Hematopoietic multipotent progenitor cell treated with erythropoietin and hydrocortisone succinate and interleukin-3 and kit ligand, for 17 days (in vitro differentiated cells): ENCODE measurements at regions not wholly inside any gene's neighbourhood (a gene's known extent, or its start where the extent isn't known, plus 50 kb on each side); places are given as distances from the start of the nearest gene placed in this dataset.

Experiments used
- DNase-seq: peaks from one replicate; pipeline ENCODE4 v3.0.0-alpha.2; 2015; ENCODE audit warnings: low spot score

DNA sequence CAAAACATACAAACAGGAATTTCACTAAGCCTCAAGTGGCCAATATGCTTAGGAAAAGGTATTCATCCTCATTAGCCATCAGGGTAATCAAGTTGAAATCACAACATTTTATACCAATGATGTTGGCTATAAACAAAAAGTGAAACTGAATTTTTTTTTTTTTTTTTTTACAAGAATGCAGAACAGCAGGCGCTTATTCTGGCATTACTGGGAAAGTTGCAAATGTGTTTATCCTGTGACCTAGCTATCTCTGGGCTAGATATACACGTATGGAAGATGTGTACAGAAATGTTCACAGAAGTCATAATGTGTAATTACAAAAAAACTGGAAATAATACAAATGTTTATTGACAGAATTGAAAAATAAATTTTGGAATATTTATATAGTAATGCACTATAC, 1430.4 kb upstream of the TENM3 start:
- DNase-seq = no peak

DNA sequence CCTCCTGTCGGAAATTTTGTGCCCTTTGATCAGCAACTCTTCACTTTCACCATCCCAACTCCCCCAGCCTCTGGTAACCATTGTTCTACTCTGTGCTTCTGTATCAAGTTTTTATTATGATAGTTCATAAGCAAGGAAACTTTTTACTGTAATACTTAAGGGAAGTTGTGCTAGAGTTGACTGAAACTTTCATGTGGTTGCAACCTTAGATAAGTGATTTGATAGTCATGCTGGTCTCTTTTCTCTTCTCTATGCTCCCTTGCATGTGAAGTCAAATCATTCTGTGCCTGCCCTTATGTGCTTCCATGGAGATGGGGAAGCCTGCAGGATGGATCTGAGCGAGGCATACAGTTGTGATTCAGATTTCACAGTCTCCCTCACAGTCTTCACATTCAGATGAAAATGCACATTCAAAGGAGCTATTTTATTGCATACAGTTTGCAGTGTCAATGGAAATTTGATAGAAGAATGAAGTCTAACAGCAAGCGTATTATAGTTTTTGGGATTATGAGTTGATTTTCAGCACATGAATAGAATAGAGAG, 1428.3 kb upstream of the TENM3 start:
- no peak for DNase-seq

GRCh38 chr4:180817529-180817928, 1425.7 kb upstream of the TENM3 start:
- DNase-seq = no peak

GRCh38 chr4:180823108-180823507, 1420.1 kb upstream of the TENM3 start:
- DNase-seq = no peak

DNA sequence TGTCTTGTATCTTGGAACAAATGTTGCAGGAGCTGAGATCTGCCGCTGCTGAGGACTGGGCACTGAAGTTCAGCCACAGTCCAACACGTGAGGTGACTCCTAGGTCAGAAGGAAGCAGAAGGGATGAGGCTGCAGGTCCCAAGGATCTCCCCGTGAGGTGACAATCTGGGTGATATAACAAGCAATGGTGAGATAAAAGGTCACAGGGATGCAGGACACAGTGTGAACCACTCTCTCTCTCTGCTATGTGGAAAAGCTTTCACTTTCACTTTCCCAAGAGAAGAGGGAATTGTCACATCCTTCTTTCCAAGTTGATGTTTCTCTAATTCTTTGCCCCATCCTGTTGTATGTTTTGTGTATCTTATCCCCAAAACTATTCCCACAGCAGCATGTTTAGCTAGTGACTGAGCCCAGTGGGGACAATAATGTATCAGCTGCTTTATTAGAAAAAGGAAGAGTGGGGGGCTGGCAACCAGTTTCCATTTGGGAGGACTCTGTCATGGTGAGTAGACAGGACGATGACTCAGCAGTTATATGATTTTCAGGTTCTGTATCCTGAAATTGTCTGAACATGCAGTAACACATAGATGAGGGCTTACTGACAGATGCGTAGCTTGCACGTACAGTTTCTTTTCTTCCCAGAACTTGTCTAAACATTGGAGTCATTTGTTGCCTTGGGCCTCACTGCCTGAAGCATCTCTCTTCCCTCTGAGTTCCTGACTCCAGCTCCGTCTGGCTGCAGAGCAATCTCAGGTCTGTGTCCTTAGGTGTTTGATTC, 1415.8 kb upstream of the TENM3 start:
- DNase-seq = no peak

- no peak for DNase-seq
Measured at GRCh38 chr4:180828455-180829018, 1414.7 kb upstream of the TENM3 start.

GRCh38 chr4:180832073-180832472, 1411.1 kb upstream of the TENM3 start:
- no peak for DNase-seq

- DNase-seq = no peak
Measured at GRCh38 chr4:180840142-180840541, 1403.1 kb upstream of the TENM3 start.

GRCh38 chr4:180850318-180850940, 1392.8 kb upstream of the TENM3 start:
- no peak for DNase-seq

DNA sequence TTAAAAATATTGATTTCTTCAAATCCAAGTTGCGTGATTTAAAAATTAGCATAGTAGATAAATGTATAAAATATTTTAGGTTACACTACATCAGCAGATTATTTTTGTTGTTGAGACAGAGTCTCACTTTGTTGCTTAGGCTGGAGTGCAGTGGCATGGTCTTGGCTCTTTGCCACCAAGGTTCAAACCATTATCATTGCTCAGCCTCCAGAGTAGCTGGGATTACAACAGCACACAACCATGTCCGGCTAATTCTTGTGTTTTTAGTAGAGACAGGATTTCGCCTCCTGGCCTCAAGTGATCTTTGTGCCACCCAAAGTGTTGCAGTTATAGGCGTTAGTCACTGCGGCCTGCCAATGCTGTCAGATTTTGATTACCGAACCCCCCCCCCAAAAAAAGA, 1390.5 kb upstream of the TENM3 start:
- DNase-seq = no peak

- no peak for DNase-seq
Measured at GRCh38 chr4:180855184-180855583, 1388.0 kb upstream of the TENM3 start.

- DNase-seq = no peak
Measured at GRCh38 chr4:180860089-180860720, 1383.0 kb upstream of the TENM3 start.

DNA sequence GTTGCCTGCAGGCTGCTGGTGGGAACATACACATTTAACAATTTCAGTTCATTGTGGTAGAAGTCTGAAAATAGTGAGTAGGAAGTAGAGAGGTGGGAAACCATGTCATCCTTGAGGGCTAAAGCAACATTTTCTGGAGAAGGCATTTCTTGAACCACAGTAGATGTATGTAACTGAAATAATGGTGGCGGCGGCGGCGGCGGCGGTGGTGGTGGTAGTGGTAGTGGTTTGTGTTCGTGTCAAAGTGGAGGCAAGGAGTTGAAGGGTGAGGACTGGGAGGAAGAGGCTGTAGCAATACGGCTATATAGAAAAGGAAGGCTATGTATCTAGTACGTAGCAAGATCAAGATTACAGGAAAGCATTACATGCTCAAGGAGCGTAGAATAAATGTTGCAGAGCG, 1381.6 kb upstream of the TENM3 start:
- DNase-seq = no peak

- DNase-seq = no peak
Measured at GRCh38 chr4:180866933-180867643, 1376.1 kb upstream of the TENM3 start.

DNA sequence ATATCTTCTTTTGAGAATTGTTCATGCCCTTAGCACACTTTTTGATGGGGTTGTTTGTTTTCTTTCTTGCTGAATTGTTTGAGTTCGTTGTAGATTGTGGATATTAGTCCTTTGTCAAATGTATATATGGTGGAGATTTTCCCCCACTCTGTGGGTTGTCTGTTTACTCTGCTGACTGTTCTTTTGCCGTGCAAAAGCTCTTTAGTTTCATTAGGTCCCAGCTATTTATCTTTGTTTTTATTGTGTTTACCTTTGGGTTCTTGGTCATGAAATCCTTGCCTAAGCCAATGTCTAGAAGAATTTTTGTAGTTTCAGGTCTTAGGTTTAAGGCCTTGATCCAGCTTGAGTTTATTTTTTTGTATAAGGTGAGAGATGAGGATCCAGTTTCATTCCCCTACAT, 1372.6 kb upstream of the TENM3 start:
- no peak for DNase-seq

DNA sequence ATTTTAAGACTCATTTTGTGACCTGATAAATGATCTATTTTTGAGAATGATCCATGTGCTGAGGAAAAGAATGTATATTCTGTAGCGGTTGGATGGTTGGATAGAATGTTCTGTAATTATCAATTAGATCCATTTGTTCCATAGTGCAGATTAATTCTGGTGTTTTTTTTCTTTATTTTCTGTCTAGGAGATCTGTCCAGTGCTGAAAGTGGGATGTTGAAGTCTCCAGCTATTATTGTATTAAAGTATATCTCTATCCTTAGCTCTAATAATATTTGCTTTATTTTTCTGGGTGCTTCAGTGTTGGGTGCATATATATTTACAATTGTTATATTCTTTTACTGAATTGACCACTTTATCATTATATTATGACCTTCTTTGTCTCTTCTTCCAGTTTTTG, 1344.9 kb upstream of the TENM3 start:
- no peak for DNase-seq

GRCh38 chr4:180900781-180901180, 1342.4 kb upstream of the TENM3 start:
- DNase-seq = no peak

DNA sequence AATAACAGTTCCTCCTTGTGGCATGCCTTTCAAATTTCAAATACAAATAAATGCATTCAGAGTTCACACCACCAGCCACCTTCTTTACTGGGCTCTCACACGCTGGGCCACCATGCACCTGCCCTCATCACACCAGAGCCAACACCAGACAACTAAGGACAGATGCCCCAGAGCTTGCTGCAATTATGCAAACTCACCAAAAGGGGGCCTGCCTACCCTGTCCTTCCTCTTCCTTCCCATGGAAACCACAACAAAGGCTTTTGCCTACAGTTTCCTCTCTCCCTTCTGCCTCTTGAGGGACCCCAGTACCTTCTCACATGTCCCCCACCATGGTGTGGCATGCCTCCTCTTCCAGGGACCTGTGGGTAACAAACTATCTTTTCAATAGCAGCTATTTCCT, 1333.9 kb upstream of the TENM3 start:
- DNase-seq = no peak

DNA sequence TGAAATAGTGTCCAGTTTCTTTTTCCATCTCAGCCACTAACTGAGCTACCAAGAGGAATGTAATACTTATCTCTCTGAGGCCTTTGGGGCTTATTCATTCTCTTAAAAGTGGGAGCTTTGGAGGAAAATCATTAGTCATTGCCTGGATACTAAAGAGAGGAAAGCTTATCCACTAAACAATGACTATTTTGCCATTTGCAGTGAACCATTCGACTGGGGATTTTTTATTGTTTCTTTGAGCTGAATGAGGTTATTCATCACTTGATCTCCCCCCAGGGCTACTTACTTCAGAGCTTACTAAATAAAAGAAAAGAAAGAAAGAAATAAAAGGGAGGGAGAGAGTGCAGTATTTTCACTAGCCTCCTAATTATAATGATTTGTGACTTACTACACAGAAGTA, 1329.5 kb upstream of the TENM3 start:
- no peak for DNase-seq

DNA sequence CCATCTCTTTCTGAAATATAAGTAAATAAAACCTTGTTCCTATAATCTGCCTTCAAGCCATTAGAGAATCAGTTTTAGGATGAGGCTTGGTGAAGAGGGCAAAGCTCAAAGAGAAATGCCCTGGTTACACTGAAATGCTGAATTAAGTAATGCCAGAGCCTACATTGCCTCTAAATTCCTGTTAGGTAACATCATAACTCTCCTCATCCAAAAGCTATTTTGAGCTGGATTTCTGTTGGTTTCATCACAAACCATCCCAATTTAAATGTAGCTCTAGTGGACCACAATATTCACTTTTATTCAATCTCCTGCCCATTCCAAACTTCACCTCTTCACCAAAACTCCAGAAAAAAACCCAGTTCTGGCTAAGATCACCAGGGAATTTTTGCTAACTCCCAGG, 1319.7 kb upstream of the TENM3 start:
- no peak for DNase-seq

DNA sequence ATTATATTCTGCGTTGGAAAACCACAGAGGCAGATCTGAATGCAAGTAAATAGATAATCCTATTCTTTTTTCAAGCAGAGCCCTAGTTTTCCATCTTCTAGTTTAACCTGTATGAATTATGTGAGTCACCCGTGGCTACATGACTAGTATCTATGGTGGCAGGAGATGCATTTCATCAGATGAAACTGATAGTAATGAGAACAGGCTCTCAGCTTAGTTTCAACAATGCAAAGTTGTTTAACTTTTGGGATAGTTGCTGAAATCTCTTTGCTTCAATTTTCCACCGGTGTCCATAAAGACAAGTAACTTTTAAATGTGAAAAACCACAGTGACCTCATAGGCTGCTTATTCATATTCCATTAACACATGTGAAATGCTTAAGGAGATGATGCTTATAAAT, 1317.4 kb upstream of the TENM3 start:
- DNase-seq = no peak

DNA sequence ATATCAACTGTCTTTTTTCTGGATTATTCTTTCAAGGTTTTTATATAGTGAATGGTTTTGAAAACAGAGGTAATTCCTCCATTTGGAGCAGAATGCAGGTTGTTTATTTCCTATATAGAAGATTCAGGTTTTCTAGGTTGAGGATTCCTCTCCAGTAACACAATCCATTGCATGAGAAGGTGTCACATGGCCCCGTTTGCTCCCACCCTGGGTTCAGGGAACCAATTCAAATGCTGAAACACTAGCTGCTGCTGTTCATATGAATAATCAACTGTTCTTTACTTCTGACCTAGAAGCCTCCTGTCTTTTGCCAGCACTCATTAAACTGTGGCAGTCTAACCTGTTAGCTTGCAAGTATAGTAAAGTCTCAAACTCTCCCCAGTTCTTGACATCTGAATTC, 1316.9 kb upstream of the TENM3 start:
- no peak for DNase-seq
